GM20000 (cell line): ENCODE measurements at regions not wholly inside any gene's neighbourhood (a gene's known extent, or its start where the extent isn't known, plus 50 kb on each side); places are given as distances from the start of the nearest gene placed in this dataset.

Experiments
- DNase-seq: peaks from one replicate; pipeline ENCODE4 v3.0.0; 2012; ENCODE audit warnings: low spot score
- TF ChIP-seq, protein P1 (sequence below): IDR thresholded peaks from 2 replicates; pipeline ENCODE4 v1.5.1; 2012; ENCODE audit warnings: mild to moderate bottlenecking, control low read depth; ENCODE audit errors: extremely low read depth, missing control alignments

DNA sequence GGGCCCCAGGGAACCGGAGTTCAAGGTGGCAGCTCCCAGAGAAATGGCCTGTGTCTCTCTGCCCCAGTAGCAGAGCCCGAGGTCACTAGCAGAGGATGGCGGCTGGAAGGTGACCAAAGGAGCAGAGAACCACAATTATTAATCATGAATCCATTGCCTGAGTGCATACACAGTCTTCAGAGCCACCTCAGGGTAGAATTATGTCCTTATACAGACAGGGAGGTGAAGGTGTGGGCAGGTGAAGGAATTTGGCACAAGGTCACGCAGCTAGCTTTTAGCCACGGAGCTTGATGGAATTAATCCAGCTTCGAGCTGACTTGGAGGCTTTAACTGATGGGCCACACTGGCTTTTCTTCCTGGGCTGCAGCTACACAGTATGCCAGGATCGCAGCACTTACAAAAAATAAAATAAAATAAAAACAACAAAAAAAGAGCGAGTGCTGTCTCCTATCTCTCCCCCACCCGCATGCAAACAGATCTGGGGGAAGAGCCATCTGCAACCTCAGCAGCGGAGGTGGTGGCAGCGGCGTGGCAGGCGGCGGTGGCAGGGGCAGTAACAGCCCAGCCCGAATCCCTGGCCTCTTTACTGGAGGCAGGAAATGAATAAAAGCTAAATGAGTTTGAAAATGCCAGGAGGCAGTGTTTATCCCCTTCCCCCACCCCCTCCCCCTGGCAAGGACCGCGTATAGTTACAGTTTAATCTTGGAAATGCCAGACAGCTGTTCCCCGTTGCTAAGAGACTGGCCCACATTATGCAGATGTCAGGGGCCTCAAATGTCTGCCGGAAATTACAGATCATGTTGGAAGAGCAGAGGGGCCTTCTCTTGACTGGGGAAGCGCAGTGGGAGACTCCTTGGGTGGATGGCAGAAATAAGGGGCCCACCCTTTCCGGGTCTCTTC is 93.5 kb downstream of the LRRC74A start:
- TF ChIP-seq, protein P1, sequence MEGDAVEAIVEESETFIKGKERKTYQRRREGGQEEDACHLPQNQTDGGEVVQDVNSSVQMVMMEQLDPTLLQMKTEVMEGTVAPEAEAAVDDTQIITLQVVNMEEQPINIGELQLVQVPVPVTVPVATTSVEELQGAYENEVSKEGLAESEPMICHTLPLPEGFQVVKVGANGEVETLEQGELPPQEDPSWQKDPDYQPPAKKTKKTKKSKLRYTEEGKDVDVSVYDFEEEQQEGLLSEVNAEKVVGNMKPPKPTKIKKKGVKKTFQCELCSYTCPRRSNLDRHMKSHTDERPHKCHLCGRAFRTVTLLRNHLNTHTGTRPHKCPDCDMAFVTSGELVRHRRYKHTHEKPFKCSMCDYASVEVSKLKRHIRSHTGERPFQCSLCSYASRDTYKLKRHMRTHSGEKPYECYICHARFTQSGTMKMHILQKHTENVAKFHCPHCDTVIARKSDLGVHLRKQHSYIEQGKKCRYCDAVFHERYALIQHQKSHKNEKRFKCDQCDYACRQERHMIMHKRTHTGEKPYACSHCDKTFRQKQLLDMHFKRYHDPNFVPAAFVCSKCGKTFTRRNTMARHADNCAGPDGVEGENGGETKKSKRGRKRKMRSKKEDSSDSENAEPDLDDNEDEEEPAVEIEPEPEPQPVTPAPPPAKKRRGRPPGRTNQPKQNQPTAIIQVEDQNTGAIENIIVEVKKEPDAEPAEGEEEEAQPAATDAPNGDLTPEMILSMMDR = no peak
- no peak for DNase-seq
